WTC11 (cell line): ENCODE measurements at regions not wholly inside any gene's neighbourhood (a gene's known extent, or its start where the extent isn't known, plus 50 kb on each side); places are given as distances from the start of the nearest gene placed in this dataset.

Experiments
- ATAC-seq: fragments of 200-7000 bp; cut with Tn5 transposase; 2 replicates; pipeline ENCODE4 v1.10.0; 2021; ENCODE audit warnings: mild to moderate bottlenecking, moderate library complexity
- CTCF ChIA-PET: fragments of 300-600 bp; sonication (Branson Sonifier 250); formaldehyde crosslinking; loops from one replicate; lab custom pipeline; 2021; ENCODE audit warnings: antibody characterized with exemption; lab: Charles Lee
- POLR2A ChIA-PET: fragments of 350-600 bp; sonication (Branson Sonifier 250); formaldehyde crosslinking; loops from one replicate; lab custom pipeline; 2021; ENCODE audit warnings: antibody characterized with exemption; lab: Charles Lee
- DNase-seq: peaks from one replicate; pipeline ENCODE4 v3.0.0; 2021; ENCODE audit warnings: low spot score
- H3K27ac Mint-ChIP-seq: 2 replicates; pipeline ENCODE4 v1.8.0; 2021; ENCODE audit warnings: mixed read lengths
- H3K27me3 Mint-ChIP-seq: 2 replicates; pipeline ENCODE4 v1.8.0; 2021; ENCODE audit warnings: low read depth, mild to moderate bottlenecking, moderate library complexity, mixed read lengths
- H3K36me3 Mint-ChIP-seq: 2 replicates; pipeline ENCODE4 v1.8.0; 2021; ENCODE audit warnings: mixed read lengths
- H3K4me1 Mint-ChIP-seq: 2 replicates; pipeline ENCODE4 v1.8.0; 2022; ENCODE audit warnings: mixed read lengths
- H3K4me3 Mint-ChIP-seq: 2 replicates; pipeline ENCODE4 v1.8.0; 2021; ENCODE audit warnings: mild to moderate bottlenecking, moderate library complexity, mixed read lengths
- H3K9me3 Mint-ChIP-seq: 2 replicates; pipeline ENCODE4 v1.8.0; 2021; ENCODE audit warnings: mixed read lengths
- CREM ChIP-seq: sonication (generic); formaldehyde crosslinking; IDR thresholded peaks from 2 replicates; pipeline ENCODE4 v1.8.1; 2022; ENCODE audit warnings: mild to moderate bottlenecking, missing genetic modification reagents, moderate library complexity
- CTCF ChIP-seq: fragments of 200-600 bp; IDR thresholded peaks from 2 replicates; pipeline ENCODE4 v1.8.0; 2022; ENCODE audit warnings: antibody characterized with exemption
- E2F1 ChIP-seq: sonication (generic); formaldehyde crosslinking; IDR thresholded peaks from 2 replicates; pipeline ENCODE4 v1.8.0; 2022; ENCODE audit warnings: mild to moderate bottlenecking, missing genetic modification reagents
- ELF4 ChIP-seq: sonication (generic); formaldehyde crosslinking; IDR thresholded peaks from 2 replicates; pipeline ENCODE4 v1.8.1; 2022; ENCODE audit warnings: low read depth, mild to moderate bottlenecking, moderate library complexity, missing genetic modification reagents
- KAT7 ChIP-seq: sonication (generic); formaldehyde crosslinking; IDR thresholded peaks from 2 replicates; pipeline ENCODE4 v1.8.1; 2023; ENCODE audit warnings: missing genetic modification reagents, mild to moderate bottlenecking, borderline replicate concordance
- PRDM15 ChIP-seq: sonication (generic); formaldehyde crosslinking; IDR thresholded peaks from 2 replicates; pipeline ENCODE4 v1.8.0; 2022; ENCODE audit warnings: missing genetic modification reagents
- SP1 ChIP-seq: sonication (generic); formaldehyde crosslinking; conservative IDR thresholded peaks from 2 replicates; pipeline ENCODE4 v1.8.1; 2022; ENCODE audit warnings: missing genetic modification reagents
- ZBTB21 ChIP-seq: sonication (generic); formaldehyde crosslinking; IDR thresholded peaks from 2 replicates; pipeline ENCODE4 v1.8.1; 2023; ENCODE audit warnings: mild to moderate bottlenecking, missing genetic modification reagents, borderline replicate concordance
- ZNF532 ChIP-seq: fragments of 250-450 bp; sonication (Bioruptor Pico); IDR thresholded peaks from 2 replicates; pipeline ENCODE4 v1.9.0; 2021; ENCODE audit warnings: mild to moderate bottlenecking, borderline replicate concordance
- TF ChIP-seq, protein P1 (sequence below): sonication (generic); formaldehyde crosslinking; IDR thresholded peaks from 2 replicates; pipeline ENCODE4 v1.8.1; 2022; ENCODE audit warnings: low read depth, missing genetic modification reagents, borderline replicate concordance
- TF ChIP-seq, protein P2 (sequence below): sonication (generic); formaldehyde crosslinking; IDR thresholded peaks from 2 replicates; pipeline ENCODE4 v1.8.1; 2023; ENCODE audit warnings: mild to moderate bottlenecking, missing genetic modification reagents, borderline replicate concordance

DNA sequence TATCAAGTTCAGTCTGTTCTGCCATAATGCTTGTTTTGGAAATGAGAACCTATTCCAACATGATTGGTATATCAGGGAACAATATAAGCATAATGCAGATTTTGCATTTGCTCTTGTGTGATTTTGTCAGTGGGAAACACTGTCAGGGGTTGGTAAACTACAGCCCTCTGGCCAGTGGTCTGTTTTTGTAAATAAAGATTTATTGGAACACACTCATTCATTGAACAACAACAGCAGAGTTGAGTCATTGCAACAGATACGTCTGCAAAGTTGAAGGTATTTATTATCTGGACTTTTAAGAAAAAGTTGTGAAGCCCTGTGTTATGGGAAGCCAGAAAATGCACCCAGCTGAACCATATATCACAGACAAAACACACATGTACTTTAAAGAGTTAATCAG, 83.1 kb downstream of the MCFD2 start:
- DNase-seq: no peak
- ChIA-PET POLR2A (no interaction called here), CTCF (no interaction called here)
- Mint-ChIP-seq H3K4me1 (no peaks in the 10 kb centered on the region), H3K27me3 (no peaks in the 10 kb centered on the region), H3K27ac (no peak overlapping the region), H3K36me3 (no peaks in the 10 kb centered on the region), H3K4me3 (no peak overlapping the region), H3K9me3 (peaks cover 20% of the 10 kb centered on the region)
- ATAC-seq: no peak
- TF ChIP-seq KAT7: no peak
- no peak for TF ChIP-seq PRDM15 (CRISPR knock-in tag)
- TF ChIP-seq, protein P1, sequence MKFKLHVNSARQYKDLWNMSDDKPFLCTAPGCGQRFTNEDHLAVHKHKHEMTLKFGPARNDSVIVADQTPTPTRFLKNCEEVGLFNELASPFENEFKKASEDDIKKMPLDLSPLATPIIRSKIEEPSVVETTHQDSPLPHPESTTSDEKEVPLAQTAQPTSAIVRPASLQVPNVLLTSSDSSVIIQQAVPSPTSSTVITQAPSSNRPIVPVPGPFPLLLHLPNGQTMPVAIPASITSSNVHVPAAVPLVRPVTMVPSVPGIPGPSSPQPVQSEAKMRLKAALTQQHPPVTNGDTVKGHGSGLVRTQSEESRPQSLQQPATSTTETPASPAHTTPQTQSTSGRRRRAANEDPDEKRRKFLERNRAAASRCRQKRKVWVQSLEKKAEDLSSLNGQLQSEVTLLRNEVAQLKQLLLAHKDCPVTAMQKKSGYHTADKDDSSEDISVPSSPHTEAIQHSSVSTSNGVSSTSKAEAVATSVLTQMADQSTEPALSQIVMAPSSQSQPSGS: no peak
- TF ChIP-seq, protein P2, sequence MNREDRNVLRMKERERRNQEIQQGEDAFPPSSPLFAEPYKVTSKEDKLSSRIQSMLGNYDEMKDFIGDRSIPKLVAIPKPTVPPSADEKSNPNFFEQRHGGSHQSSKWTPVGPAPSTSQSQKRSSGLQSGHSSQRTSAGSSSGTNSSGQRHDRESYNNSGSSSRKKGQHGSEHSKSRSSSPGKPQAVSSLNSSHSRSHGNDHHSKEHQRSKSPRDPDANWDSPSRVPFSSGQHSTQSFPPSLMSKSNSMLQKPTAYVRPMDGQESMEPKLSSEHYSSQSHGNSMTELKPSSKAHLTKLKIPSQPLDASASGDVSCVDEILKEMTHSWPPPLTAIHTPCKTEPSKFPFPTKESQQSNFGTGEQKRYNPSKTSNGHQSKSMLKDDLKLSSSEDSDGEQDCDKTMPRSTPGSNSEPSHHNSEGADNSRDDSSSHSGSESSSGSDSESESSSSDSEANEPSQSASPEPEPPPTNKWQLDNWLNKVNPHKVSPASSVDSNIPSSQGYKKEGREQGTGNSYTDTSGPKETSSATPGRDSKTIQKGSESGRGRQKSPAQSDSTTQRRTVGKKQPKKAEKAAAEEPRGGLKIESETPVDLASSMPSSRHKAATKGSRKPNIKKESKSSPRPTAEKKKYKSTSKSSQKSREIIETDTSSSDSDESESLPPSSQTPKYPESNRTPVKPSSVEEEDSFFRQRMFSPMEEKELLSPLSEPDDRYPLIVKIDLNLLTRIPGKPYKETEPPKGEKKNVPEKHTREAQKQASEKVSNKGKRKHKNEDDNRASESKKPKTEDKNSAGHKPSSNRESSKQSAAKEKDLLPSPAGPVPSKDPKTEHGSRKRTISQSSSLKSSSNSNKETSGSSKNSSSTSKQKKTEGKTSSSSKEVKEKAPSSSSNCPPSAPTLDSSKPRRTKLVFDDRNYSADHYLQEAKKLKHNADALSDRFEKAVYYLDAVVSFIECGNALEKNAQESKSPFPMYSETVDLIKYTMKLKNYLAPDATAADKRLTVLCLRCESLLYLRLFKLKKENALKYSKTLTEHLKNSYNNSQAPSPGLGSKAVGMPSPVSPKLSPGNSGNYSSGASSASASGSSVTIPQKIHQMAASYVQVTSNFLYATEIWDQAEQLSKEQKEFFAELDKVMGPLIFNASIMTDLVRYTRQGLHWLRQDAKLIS (CRISPR knock-in tag): no peak
- no peak for TF ChIP-seq SP1 (CRISPR knock-in tag)
- no peak for TF ChIP-seq ZNF532
- no peak for TF ChIP-seq E2F1 (CRISPR knock-in tag)
- TF ChIP-seq ELF4: no peak
- no peak for TF ChIP-seq CREM (CRISPR knock-in tag)
- no peak for TF ChIP-seq CTCF
- TF ChIP-seq ZBTB21 (CRISPR knock-in tag): no peak
